Mucosa of rectum (tissue), 2 donors: ENCODE measurements at regions not wholly inside any gene's neighbourhood (a gene's known extent, or its start where the extent isn't known, plus 50 kb on each side); places are given as distances from the start of the nearest gene placed in this dataset.
A peak's percentile ranks its signal among the peaks of the same experiment; 100 is the strongest.

Experiments used
- H3K27ac ChIP-seq, 2 donors: one replicate each; pipeline ENCODE4 v1.7.0; 2013; ENCODE audit warnings: inconsistent platforms in 2 of 2, low read depth in 2 of 2, low read length in 2 of 2
- H3K27me3 ChIP-seq, 2 donors: one replicate each; pipeline ENCODE4 v1.7.0; 2013; ENCODE audit warnings: low read length in 2 of 2; ENCODE audit not compliant: control insufficient read depth in 2 of 2, insufficient read depth in 2 of 2
- H3K36me3 ChIP-seq, 2 donors: one replicate each; pipeline ENCODE4 v1.7.0; 2013; ENCODE audit warnings: low read length in 2 of 2; ENCODE audit not compliant: control insufficient read depth in 2 of 2, insufficient read depth in 2 of 2
- H3K4me1 ChIP-seq, 2 donors: one replicate each; pipeline ENCODE4 v1.7.0; 2013; ENCODE audit warnings: low read length in 2 of 2, mild to moderate bottlenecking in 1 of 2; ENCODE audit not compliant: control insufficient read depth in 2 of 2, insufficient read depth in 2 of 2
- H3K4me3 ChIP-seq, 2 donors: one replicate each; pipeline ENCODE4 v1.7.0; 2013; ENCODE audit warnings: low read length in 2 of 2
- H3K9ac ChIP-seq, 2 donors: one replicate each; pipeline ENCODE4 v1.7.0; 2013; ENCODE audit warnings: low read length in 2 of 2, low read depth in 1 of 2, mild to moderate bottlenecking in 1 of 2
- H3K9me3 ChIP-seq, 2 donors: one replicate each; pipeline ENCODE4 v1.7.0; 2013; ENCODE audit warnings: low read length in 2 of 2; ENCODE audit not compliant: control insufficient read depth in 2 of 2
- donor health status: healthy.
- donor health status: Normal muscosa, but diverticular disease.

DNA sequence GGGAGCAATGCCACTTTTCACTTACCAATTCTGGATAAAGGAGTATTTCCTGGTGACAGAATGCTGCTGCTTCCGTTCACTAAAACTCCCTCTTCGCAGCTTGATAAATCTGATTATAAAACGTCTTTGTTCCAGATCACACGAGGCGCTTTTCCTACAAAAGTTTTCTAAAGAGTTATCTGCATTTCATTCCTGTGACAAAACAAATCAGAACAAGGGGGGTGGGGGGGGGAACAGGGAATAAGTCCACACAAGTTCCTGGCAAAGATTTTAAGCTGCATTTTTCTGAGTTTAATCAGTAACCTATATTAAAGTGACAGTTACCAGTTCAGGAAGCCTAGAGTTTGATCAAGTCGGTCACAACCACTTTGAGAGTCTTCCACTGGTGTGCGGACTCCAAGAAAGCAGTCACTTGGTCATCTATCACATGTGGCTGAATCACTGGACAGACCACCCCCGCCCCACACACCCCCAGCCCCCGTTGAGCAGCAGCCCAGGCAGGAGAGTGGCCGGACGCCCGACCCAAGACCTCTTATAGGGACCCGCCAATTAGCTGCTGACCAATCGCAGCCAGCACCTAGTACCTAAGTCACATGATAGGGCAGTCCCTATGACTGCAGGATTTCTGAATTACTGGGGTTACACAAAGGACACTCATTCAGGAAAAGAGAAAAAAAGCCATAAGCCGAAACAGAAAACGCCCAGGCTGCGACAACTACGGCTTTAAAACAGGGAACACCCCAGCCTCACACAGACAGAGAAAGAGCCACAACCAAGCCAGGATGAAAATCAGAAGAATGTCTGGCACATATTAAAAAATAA is 569.3 kb upstream of the DIPK2B start:
- Histone ChIP-seq H3K4me3 (peak overlapping the region; percentile 61 to 84), H3K9ac (peak overlapping the region; percentile 69 to 72), H3K27me3 (peaks cover 0 to 5% of the 10 kb centered on the region in 2 donors), H3K4me1 (peaks cover 3 to 16% of the 10 kb centered on the region in 2 donors), H3K36me3 (no peaks in the 10 kb centered on the region), H3K9me3 (no peaks in the 10 kb centered on the region), H3K27ac (peak overlapping the region; percentile 80 to 81)

DNA sequence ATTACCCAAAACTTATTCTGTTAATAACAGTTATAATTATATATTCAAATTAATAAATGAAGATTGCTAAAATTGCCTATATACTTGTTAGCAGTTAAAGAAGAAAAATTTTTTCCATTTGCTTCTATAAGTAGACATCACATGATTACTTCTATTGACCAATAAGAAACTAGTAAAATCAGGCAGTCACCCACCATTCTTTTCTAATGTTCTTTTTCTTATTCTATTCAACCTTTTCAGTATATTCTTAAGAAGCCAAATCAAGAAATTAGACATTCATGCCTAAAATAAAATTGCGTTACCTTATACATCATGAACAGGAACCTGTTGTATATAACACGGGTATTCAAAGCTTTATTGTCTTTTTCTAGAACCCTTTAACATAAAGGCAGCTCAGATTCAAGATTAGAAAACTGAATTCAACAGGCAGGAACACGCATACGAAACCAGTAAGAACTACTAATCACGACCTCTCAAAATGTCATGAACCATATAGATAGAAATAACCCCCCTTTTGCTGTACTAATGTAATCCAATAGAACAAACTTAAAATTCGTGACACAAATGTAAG is 568.1 kb upstream of the DIPK2B start:
- Histone ChIP-seq H3K4me3 (peak overlapping the region; percentile 61 to 84), H3K9me3 (no peaks in the 10 kb centered on the region), H3K27me3 (peaks cover 0 to 5% of the 10 kb centered on the region in 2 donors), H3K36me3 (no peaks in the 10 kb centered on the region), H3K27ac (peak overlapping the region; percentile 80 to 81), H3K9ac (peak overlapping the region; percentile 69 to 72), H3K4me1 (peaks cover 3 to 11% of the 10 kb centered on the region in 2 donors)

DNA sequence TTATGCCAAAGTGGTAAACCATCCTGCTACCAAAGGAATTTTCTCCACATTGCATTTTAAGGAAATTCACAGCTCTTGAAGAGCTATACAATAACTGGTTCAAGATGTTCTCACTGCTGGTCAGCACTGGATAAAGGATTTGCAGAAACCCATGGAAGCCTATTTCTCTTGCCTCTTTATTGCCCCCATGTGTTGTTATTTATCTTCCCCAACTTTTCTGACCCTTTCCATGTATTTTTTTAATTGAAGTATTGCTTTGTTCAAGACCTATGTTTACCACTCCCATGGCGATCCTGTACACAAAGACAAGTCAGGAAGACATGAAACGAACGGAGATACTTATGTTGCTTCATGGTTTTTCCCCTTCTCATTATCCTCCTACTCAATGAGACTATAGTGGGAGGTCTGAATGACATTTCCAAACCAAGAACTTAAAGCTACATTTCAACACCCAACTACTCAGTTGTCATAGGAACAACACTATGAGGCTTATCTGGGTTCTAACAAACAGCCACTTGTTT is 566.4 kb upstream of the DIPK2B start:
- H3K4me3 ChIP-seq: peak overlapping the region; percentile 1 to 84
- H3K27me3 ChIP-seq: peaks cover 0 to 5% of the 10 kb centered on the region in 2 donors
- H3K9ac ChIP-seq: peak overlapping the region in 1 of 2 donors; percentile 10
- peaks cover 3 to 8% of the 10 kb centered on the region in 2 donors for H3K4me1 ChIP-seq
- H3K27ac ChIP-seq: peak overlapping the region in 1 of 2 donors; percentile 44
- H3K36me3 ChIP-seq: no peaks in the 10 kb centered on the region
- H3K9me3 ChIP-seq: no peaks in the 10 kb centered on the region

DNA sequence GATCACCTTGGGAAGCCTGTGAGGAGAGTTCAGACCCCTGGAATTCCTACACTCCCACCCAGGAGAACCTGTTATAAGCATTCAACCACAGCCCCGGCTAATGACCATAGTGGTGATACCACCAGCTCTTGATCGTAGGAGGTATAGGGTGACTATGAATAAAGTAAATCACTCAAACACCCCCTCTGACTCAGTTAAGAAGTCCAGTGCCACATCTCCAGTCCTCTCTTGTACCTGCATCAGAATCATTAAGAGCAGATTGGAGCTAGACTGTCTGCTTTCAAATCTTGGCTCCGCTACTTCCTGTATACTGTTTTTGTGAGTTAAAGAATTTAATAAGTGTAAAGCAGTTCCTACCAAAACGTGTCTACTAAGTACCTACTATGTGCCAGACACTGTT is 565.1 kb upstream of the DIPK2B start:
- H3K27me3 ChIP-seq: peaks cover 0 to 5% of the 10 kb centered on the region in 2 donors
- H3K4me1 ChIP-seq: no peaks in the 10 kb centered on the region
- no peaks in the 10 kb centered on the region for H3K9me3 ChIP-seq
- H3K4me3 ChIP-seq: no peak overlapping the region
- no peak overlapping the region for H3K27ac ChIP-seq
- no peaks in the 10 kb centered on the region for H3K36me3 ChIP-seq
- no peak overlapping the region for H3K9ac ChIP-seq

DNA sequence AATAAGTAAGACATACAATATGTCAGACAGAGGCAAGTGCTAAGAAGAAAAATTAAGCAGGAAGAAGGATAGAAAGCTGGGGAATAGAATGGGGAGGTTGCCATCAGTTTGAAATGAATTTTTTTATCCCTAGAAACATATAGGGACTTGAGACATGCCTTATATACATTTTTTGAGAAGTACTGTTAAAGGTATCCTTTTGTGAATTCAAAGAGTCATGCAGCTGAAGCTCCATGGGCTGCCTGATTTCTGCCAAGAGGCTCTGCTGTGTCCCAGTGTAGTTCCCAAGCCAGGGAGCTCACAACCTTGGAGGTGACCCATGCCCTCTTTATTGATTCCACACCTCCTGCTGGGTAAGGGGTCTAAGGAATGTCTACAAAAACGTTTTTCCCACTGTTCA is 564.6 kb upstream of the DIPK2B start:
- H3K9me3 ChIP-seq: no peaks in the 10 kb centered on the region
- peaks cover 0 to 2% of the 10 kb centered on the region in 2 donors for H3K27me3 ChIP-seq
- H3K4me3 ChIP-seq: no peak overlapping the region
- H3K36me3 ChIP-seq: peaks cover 0 to 3% of the 10 kb centered on the region in 2 donors
- H3K4me1 ChIP-seq: no peaks in the 10 kb centered on the region
- no peak overlapping the region for H3K27ac ChIP-seq
- no peak overlapping the region for H3K9ac ChIP-seq

DNA sequence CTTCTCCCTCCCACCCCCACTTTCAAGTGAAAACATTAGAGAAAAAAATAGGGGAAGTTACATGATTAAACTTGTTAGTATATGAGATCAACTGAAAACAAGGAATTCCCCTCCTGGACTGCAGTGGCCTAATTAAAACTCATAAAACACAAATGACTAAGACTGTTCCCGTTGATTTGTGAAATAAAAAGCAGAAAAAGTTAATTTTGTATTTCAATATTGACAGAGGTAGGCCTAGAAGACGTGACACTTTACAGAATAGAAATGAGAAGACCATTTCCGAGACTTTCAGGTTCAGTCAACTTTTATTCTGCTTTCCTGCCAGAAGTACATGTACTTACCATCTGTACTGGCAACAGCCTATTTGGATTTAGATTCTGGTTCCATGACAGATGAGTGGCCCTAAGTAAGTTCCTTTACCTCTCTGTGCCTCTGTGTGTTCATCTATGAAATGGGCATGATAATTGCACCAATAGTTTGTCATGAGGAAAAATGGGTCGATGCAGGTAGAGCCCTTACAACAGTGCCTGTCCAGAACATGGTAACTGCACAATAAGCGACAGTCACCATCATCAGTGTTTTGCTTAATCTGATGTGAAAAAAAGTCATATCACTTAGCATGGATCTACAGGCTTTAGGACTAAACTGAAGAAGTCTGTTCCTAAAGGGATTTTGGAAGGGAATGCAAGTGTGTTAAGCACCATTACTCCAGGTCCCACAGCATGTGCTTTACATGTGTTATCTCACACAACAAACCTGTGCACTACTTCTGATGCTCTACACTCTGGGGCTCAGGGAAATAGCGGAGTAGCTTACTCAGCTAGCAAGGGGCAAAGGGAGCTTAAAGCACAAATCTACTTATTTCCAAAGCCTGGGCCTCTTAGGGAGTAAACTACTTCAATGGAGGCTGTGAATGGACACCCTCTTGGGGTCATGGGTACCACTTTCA is 562.3 kb upstream of the DIPK2B start:
- H3K27ac ChIP-seq: peak overlapping the region in 1 of 2 donors; percentile 17
- H3K9ac ChIP-seq: no peak overlapping the region

DNA sequence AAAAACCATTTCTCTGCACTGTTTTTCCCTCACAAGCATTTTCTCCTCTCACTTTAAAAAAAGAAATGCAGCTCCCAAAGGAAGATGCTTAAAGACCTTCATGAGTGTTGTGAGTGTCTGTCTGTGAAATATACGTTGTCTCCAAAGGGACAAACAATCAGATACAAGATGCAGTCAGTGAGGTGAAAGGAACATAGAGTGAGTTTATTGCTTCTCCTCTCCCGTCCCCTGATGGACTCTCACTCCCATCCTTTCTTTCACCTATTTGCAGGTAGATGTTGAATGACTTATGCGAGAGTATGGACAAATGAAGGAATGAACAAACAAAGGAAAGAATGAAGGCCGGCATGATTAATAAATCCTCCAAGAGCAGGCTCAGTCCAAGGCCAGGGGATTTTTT is 561.2 kb upstream of the DIPK2B start:
- H3K9ac ChIP-seq: no peak overlapping the region
- no peak overlapping the region for H3K4me3 ChIP-seq
- H3K9me3 ChIP-seq: no peaks in the 10 kb centered on the region
- H3K27me3 ChIP-seq: no peaks in the 10 kb centered on the region
- H3K36me3 ChIP-seq: peaks cover 0 to 3% of the 10 kb centered on the region in 2 donors
- H3K4me1 ChIP-seq: peaks cover 0 to 4% of the 10 kb centered on the region in 2 donors
- H3K27ac ChIP-seq: no peak overlapping the region

More for the DNA sequence above, 562.3 kb upstream of the DIPK2B start:
- no peaks in the 10 kb centered on the region for H3K27me3 ChIP-seq
- H3K36me3 ChIP-seq: peaks cover 0 to 3% of the 10 kb centered on the region in 2 donors
- H3K9me3 ChIP-seq: no peaks in the 10 kb centered on the region
- no peak overlapping the region for H3K4me3 ChIP-seq
- peaks cover 0 to 4% of the 10 kb centered on the region in 2 donors for H3K4me1 ChIP-seq

DNA sequence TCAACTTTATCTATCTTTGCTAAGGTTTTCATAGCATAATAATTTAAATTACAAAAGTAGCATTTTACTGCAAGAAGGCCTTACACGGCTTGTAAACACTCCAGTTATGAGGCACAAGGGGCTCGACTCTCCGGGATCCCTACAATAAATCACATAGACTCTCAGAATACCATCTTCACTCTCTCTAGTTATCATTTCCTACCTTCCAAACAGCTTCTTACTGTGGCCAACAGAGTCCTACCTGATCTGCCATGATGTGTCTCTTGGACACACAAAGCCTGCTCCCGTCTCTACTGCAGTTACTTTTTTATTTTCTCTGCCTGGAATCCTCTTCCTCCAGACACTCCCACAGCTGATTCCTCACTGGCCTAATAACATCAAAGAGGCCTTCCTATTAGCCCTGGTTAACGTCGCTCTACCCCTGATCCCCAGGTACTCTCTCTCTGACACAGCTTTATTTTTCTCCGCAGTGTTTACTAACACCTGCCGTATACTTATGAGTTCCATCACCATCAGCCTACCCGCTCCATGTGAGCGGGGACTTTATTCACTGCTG is 559.6 kb upstream of the DIPK2B start:
- no peaks in the 10 kb centered on the region for H3K27me3 ChIP-seq
- H3K4me3 ChIP-seq: no peak overlapping the region
- no peak overlapping the region for H3K27ac ChIP-seq

DNA sequence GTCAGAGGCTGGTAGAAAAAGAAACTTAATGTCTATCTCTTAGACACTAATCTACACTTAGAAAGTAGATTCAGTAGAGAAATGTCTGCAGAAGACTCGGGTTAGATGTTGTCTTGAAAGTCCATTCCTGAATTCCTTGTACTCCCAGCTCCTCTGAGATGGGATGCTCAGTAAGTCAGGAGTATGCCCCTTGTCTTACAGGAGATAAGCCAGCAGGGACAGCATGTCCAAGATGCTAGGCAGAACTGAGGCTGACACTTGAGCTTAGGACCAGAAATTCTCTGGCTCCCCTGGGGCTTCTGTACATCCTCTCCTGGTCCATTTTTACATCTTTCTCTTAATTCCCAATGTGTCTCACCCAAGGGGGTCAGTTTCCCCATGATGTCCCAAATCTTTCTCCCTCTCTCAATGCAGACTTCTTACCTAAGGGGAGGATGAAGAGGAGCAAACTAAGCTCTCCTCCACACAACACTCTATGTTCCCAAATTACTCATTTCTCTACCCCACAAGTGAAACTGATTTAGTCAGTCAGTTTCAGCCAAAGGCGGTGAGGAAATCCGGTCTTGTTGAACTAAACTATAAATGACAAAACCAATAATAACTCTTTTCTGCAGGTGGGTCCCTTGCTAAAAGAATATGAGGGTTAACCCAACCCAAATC is 558.2 kb upstream of the DIPK2B start:
- Histone ChIP-seq H3K27me3 (no peaks in the 10 kb centered on the region), H3K4me1 (peaks cover 0 to 4% of the 10 kb centered on the region in 2 donors), H3K27ac (peak overlapping the region; percentile 11 to 59), H3K9ac (no peak overlapping the region), H3K36me3 (peaks cover 0 to 3% of the 10 kb centered on the region in 2 donors), H3K9me3 (no peaks in the 10 kb centered on the region), H3K4me3 (peak overlapping the region in 1 of 2 donors; percentile 13)

More for the DNA sequence above, 559.6 kb upstream of the DIPK2B start:
- Histone ChIP-seq H3K9me3 (no peaks in the 10 kb centered on the region), H3K4me1 (peaks cover 0 to 4% of the 10 kb centered on the region in 2 donors), H3K36me3 (peaks cover 0 to 3% of the 10 kb centered on the region in 2 donors), H3K9ac (no peak overlapping the region)
